HG02970 (cell line): ENCODE measurements at regions not wholly inside any gene's neighbourhood (a gene's known extent, or its start where the extent isn't known, plus 50 kb on each side); places are given as distances from the start of the nearest gene placed in this dataset.

Experiments used
- ATAC-seq: cut with Tn5 transposase; IDR thresholded peaks from one replicate; pipeline ENCODE4 v1.9.1; 2021; ENCODE audit warnings: mild to moderate bottlenecking, moderate library complexity, moderate number of reproducible peaks; ENCODE audit not compliant: unreplicated experiment, low FRiP score

DNA sequence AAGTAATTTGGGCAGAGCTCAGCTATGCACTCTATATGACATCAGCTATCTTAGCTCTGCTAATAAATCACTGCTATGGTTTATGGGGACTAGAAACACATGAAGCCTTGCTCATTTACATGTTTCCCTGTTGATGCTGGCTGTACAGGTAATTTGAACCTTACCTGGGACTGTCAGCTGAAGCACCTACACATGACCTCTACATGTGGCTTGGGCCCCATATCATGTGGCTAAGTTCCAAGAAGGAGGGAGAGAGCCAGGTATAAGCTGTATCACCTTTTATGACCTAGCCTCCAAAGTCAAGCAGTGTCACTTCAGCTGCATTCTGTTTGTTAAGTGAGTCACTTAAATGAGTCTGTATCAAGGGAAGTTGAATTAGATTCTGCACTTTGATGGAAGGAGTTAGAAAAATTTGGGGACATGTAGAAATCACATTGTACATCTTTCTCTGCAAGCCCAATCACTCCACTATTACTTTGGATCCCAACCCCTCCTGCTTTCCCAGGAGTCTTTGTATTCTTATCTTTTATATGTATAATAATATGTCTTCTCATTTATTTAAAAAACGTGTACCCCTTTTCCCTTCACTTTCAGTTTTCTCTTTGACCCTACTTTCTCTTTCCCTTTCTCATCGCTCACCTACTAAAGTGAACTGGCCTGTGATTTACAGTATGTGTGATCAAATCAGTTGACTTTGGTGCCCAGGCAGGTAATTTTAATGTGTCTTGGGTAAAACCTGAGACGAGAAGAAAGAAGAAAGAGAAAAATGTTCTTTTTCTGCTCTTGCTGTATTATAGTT lies 53.4 kb upstream of the PRKACB start:
- no peak for ATAC-seq

- ATAC-seq = no peak
Measured at GRCh38 chr1:84089867-84090266, 54.2 kb upstream of the PRKACB start.

GRCh38 chr1:84089465-84089864 lies 54.6 kb upstream of the PRKACB start:
- ATAC-seq = no peak

GRCh38 chr1:84086616-84087015 lies 57.5 kb upstream of the PRKACB start:
- ATAC-seq = no peak

DNA sequence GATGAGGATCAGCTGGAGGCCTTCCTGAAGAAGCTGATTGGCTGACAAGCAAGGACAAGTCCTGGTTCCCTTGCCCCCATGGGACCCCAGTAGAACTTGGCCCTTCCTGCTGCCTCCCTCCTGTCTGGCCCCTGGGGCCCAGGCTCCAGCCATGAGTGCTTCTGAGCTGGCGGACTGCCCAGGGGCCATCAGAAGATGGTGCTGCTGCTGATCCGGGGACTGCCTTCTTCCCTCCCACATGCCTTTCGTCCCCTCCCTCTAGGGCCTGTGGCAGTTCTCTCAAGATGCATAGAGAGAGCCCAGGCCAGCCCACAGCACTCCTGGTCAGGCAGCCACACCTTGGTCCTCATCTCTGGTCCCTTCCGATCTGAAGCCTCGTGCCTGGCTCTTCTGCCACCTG lies 57.9 kb upstream of the PRKACB start:
- no peak for ATAC-seq

GRCh38 chr1:84083307-84083706 lies 60.8 kb upstream of the PRKACB start:
- no peak for ATAC-seq

GRCh38 chr1:84078842-84079202 lies 65.2 kb upstream of the PRKACB start:
- no peak for ATAC-seq

DNA sequence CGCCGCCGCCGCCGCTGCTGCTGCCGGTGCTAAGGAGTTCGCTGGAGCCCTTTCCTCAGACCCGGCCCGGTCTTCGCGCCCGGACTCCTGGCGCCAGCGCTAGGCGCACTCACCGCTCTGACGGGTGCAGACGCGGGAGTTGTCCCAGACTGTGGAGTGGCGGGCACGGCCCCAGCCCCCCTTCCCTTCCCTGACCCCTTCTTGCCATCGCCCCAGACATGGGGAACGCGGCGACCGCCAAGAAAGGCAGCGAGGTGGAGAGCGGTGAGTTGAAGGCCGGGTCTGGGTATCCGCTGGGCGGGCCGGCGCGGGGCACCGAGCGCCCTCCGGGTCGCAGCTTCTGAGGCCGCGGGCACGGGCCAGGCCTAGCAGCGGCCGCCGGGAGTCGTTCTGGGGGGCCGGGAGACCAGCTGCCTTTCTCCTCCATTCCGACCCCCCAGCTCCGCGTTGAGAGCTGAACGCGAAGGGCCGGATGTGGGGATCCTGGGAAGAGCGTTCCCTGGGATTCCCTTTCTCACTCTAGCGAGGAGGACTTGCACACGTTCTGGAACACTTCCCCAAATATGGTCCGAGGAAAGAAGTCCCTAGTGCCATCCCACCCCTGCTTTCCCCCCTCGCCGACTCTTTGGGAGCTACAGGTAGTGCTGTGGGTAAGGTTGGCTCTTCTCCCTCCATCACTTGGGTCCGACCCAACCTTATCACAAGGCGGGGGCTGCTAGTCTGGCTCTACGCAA lies 65.8 kb upstream of the PRKACB start:
- peak; percentile 38 for ATAC-seq

DNA sequence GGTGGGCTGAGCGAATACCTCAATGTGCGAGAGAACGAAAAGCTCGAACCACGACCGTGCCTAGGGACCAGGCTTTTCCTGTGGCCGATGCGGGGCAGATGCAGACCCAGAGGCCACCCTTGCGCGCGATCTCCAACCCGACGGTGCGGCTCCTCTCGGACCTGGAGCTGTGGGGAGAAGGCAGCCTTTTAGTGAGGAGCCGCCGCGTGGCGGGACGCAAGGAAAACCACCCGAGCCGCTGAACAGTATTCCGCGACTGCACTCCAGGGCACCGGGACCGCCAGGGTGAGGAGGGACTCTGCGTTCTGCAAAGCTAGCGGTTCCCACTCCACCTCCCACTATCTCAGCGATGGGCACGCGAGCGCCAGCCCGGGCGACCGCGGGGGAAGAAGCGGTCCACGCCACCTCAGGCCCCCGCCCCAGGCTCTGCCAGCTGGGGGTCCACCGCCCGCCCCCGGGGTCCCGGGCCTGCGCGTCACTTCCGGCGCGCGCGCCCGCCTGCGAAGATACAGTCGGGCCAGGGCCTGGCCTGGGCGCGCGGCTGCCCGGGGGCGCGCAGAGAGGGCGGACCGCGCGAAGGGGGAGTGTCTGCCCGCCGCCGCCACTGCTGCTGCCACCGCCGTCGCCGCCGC lies 66.5 kb upstream of the PRKACB start:
- ATAC-seq = peak; percentile 97

GRCh38 chr1:84073266-84073665 lies 70.8 kb upstream of the PRKACB start:
- ATAC-seq = no peak

DNA sequence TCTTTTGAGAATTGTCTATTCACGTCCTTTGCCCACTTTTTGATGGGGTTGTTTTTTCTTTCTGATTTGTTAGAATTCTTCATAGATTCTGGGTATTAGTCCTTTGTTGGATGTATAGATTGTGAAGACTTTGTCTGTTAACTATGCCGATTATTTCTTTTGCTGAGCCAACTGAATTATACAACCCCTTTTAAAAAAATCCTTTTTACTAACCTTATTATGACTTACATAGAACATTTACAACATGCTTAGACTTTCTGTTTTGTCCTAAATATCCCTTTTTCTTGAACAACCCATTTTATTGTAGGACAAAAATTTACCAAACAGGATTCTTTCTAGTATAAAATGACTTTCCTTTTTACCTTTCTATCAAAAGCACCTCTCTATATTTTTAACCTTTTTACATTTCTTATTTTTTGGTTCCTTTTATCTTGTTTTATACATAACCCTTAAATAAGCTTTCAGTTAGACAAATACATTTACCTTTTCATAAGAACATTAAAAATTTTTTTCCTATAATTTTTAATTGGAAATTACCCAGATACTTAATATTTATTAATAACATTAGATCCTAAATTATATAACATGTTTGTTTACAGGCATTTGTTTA lies 70.4 kb upstream of the TTLL7 start:
- ATAC-seq = no peak

- no peak for ATAC-seq
Measured at GRCh38 chr1:84062496-84062895, 63.6 kb upstream of the TTLL7 start.

- no peak for ATAC-seq
Measured at GRCh38 chr1:84061336-84061735, 62.4 kb upstream of the TTLL7 start.

- no peak for ATAC-seq
Measured at GRCh38 chr1:84060781-84061180, 61.8 kb upstream of the TTLL7 start.

- ATAC-seq = no peak
Measured at GRCh38 chr1:84048820-84049219, 49.9 kb upstream of the TTLL7 start.
